CD4-positive, alpha-beta T cell treated with Interferon alpha-2 for 1 hour (primary cell): ENCODE measurements at regions not wholly inside any gene's neighbourhood (a gene's known extent, or its start where the extent isn't known, plus 50 kb on each side); places are given as distances from the start of the nearest gene placed in this dataset.
"Not testable (repeated sequence)": the region's sequence is repeated elsewhere in the genome, so short reads cannot be mapped to it uniquely, and the experiment has no call there.

Experiments used
- DNase-seq, 2 donors: peaks; one replicate each; pipeline ENCODE4 v3.0.0-alpha.2; 2020 to 2022

DNA sequence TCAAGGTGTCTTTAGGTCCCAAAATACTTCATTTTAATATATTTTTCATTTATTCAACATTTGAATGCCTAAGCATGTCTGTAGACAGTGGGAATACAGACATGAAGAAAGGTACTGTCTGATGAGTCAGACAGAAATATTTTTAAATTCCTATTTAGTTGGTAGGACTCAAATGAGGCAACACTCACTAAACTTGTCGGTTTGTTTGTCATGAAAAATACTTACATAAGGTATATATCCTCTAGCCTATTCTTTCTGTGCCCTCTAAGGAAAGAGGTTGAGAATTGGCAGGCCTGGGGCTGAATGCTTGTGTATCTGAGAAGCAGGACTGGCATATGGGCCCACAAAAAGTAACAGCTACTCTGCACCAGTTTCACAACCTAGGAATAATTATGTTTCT is 423.6 kb upstream of the MDFIC2 start:
- DNase-seq, result no peak

DNA sequence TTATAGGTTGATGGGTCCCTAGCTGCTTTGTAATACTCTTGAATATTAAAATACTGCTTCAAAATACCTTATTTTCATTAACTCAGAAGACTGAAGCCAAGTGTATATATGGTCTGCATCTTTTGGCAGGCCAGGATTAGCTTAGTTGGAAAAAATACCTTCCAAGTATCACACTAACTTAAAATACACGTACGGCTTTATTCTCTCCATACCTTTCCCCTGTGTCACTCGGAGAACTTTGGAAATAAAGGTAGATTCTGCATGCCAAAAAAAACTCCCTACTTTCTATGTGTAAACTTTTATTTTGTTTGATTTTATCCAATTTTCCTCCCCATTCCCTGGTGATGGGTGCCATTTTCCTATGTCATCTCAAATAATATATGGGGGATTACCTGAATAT is 422.3 kb upstream of the MDFIC2 start:
- DNase-seq, result no peak

DNA sequence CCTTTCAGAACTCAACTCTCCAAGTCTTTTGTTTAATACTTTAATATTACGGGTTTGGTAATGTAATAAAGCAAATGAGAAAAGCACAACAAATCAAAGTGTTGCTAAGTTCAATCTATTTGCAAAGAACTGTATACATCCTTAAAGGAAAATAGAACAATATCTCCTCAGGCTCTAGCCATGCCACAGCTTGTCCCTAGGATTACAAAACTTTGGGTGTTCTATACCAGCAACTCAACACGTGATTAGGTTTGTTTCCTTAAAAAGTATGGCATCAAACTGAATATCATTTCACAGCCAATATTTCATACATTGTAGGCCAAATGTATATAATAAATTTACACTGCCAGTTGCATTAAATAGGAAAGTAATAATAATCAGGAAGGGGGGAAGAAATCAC is 418.6 kb upstream of the MDFIC2 start:
- no peak for DNase-seq

- no peak for DNase-seq
Observed at GRCh38 chr3:70729845-70730244, 417.4 kb upstream of the MDFIC2 start.

DNA sequence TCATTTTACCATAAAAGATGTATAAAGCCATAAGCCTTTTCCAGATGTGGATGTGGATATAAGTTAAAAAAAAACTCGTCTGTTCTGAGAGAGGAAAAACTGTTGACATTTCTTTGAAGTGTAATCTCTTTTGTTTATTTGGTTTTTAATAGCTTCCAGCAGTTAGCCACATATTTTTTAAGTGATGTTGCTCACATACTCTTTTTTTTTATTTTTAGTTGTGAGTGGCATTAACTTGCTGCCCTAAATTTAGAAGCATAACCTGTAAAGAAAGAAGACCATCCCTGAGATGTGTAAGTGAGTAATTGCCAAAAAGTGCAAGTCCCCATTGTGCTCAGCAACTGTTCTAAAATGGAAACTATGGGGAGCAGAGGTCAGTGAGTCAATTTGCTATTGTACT is 415.9 kb upstream of the MDFIC2 start:
- DNase-seq, result no peak

- DNase-seq, result no peak
Observed at GRCh38 chr3:70726961-70727360, 414.5 kb upstream of the MDFIC2 start.

DNA sequence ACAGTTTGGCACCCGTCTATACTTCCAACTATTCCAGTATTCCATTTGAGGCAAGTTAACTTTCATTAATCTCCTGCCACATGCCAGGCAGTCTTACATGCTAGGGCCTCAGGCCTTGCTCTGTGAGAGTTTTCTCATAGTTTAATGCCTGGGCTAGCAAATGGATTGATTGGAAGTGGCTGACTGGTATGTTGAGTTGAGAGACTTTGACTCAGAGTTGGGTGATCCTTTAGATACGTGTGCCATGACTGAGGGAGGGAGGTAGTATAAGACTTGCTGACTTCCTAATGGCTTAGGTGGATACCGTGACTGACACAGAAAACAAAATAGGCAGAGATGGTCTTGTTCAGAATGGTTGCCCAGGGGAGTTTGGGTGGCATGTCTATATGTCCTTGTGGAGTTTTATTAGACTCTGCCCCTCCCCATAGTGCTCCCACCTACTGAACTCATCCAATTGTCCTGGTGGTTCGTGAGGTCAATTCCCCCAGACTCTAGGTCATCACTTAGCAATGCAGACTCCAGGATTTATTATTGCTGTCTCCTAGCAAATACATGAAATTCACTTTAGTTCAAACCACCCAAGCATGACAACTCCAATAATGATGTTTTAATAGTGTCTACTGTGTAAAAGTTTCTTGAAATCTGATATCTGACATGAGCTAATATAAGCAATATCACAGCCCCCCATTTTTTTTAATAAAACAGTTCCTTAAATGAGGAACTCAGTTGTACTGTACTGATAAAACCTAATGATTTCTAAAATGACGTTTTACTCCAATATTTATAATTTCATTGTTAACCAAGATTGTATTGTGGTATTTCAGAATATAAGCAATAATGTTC is 413.9 kb upstream of the MDFIC2 start:
- no peak for DNase-seq

DNA sequence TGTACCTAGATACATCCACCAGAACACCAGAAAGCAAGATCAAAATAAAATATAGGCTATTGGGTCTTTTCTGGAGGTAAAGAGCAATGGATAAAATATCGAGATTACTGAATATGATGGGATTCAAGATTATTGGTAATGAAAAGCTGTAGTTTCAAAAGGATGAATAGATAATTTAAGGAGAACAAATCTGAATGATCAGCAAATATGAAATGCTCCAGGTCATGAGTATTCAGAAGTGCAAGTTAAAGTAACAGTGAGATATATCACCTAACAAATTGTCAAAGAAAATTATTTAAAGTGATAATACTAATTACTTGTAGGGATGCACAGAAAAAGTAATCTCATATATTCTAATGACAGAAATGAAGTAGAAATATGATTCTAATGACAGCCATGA is 409.6 kb upstream of the MDFIC2 start:
- DNase-seq, result no peak

- DNase-seq, result peak in 1 of 2 donors; percentile 3
Observed at GRCh38 chr3:70716832-70717231, 404.4 kb upstream of the MDFIC2 start.

GRCh38 chr3:70712449-70713082 is 400.1 kb upstream of the MDFIC2 start:
- no peak for DNase-seq

DNA sequence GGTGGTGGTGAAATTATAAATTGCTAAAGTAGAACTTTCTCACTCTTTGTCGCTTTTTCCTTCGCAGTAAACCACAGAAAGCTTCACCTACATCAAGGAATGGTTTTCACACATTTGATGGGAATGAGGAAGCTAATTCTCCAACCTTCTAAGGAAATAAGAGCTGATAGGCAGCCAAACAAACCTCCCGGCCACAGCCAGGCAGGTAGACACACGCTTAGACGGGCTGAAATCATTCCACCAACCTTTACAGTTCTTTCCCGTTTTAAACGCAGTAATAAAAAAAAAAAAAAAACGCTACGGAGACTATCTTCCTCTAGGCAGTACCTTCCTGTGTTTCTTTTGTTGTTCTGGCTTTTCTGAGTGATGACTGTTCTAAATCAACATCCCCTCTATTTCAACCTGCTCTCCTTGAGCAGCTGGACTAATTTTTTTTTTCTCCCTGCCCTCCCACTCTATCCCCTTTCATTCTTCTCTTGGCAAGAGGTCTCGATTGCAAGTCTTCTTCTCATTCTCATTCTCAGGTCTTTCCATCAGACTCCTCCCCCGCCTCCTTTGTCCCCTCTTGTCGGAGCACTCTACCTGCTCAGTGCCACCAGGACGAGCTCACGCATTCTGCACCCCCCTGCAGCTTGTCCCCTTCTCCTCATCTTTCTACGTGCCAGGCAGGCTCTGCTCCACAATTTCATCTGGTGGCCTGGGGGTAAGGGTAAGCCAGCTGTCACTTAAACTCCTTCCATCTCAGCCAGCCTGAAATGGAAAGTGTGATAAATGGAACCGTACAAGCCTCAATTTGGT is 391.1 kb upstream of the MDFIC2 start:
- DNase-seq, result no peak

GRCh38 chr3:70702132-70702531 is 389.7 kb upstream of the MDFIC2 start:
- DNase-seq, result no peak

GRCh38 chr3:70684701-70685100 is 372.3 kb upstream of the MDFIC2 start:
- no peak for DNase-seq

DNA sequence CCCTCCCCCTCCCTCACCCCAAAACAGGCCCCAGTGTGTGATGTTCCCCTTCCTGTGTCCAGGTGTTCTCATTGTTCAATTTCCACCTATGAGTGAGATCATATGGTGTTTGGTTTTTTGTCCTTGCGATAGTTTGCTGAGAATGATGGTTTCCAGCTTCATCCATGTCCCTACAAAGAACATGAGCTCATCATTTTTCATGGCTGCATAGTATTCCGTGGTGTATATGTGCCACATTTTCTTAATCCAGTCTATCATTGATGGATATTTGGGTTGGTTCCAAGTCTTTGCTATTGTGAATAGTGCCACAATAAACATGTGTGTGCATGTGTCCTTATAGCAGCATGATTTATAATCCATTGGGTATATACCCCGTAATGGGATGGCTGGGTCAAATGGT is 363.4 kb upstream of the MDFIC2 start:
- not testable (repeated sequence) for DNase-seq

GRCh38 chr3:70658513-70659310 is 346.3 kb upstream of the MDFIC2 start:
- no peak for DNase-seq

DNA sequence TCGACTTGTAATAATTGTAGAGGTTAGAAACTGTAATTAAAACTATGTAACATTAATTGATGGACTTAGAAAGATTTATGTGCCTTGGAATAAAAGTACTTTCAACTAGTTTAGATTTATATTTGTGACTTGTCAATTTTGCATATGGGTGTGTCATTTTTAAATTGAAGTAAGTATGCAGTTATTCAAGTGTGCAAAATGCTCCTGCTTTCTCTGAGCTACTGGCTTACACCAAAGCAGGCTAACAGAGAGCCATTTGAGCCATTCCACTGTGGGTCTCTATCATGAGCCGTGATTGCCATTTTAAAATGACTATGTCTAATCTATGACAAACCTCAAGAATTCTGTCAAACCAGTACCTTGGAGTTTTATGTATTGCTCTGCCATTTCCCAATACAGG is 345.0 kb upstream of the MDFIC2 start:
- no peak for DNase-seq

- no peak for DNase-seq
Observed at GRCh38 chr3:70647823-70648222, 335.4 kb upstream of the MDFIC2 start.

- DNase-seq, result no peak
Observed at GRCh38 chr3:70647094-70647493, 334.7 kb upstream of the MDFIC2 start.

DNA sequence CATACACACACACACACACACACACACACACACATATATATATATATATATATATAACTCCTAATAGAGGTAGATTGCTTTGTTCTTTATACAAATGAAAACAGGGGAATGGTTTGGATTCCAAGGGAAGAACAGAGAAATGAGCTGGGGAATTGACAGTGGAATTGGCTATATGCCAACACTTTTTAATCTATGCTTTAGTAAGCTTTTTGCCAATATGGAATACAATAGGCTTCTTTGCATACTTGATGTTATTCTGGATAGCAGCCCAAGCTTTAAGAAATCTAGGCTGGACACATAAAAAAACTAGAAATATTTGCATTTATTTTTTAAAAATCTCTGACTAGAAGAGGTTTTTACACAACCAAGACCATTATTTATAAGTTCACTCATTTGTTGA is 334.2 kb upstream of the MDFIC2 start:
- no peak for DNase-seq

- no peak for DNase-seq
Observed at GRCh38 chr3:70640481-70640880, 328.0 kb upstream of the MDFIC2 start.

GRCh38 chr3:70635301-70635700 is 322.9 kb upstream of the MDFIC2 start:
- no peak for DNase-seq

- no peak for DNase-seq
Observed at GRCh38 chr3:70631716-70632307, 319.4 kb upstream of the MDFIC2 start.

- no peak for DNase-seq
Observed at GRCh38 chr3:70621451-70621850, 309.0 kb upstream of the MDFIC2 start.
